Progenitor cell of endocrine pancreas (in vitro differentiated cells): ENCODE measurements at regions not wholly inside any gene's neighbourhood (a gene's known extent, or its start where the extent isn't known, plus 50 kb on each side); places are given as distances from the start of the nearest gene placed in this dataset.

Experiments
- DNase-seq: peaks from one replicate; pipeline ENCODE4 v3.0.0; 2021; ENCODE audit warnings: low spot score; ENCODE audit not compliant: unreplicated experiment
- H3K27ac Mint-ChIP-seq: 2 replicates; pipeline ENCODE4 v1.8.0; 2021; ENCODE audit warnings: mild to moderate bottlenecking, moderate library complexity, mixed read lengths
- H3K27me3 Mint-ChIP-seq: 2 replicates; pipeline ENCODE4 v1.8.0; 2021; ENCODE audit warnings: mixed read lengths
- H3K36me3 Mint-ChIP-seq: 2 replicates; pipeline ENCODE4 v1.8.0; 2022; ENCODE audit warnings: mixed read lengths; ENCODE audit not compliant: insufficient read depth
- H3K4me1 Mint-ChIP-seq: 2 replicates; pipeline ENCODE4 v1.8.0; 2021; ENCODE audit warnings: low read depth, mixed read lengths
- H3K4me3 Mint-ChIP-seq: 2 replicates; pipeline ENCODE4 v1.8.0; 2021; ENCODE audit warnings: low read depth, mild to moderate bottlenecking, moderate library complexity, mixed read lengths
- H3K9me3 Mint-ChIP-seq: 2 replicates; pipeline ENCODE4 v1.8.0; 2021; ENCODE audit warnings: low read depth, mixed read lengths
- TF ChIP-seq, protein P1 (sequence below): fragments of 200-600 bp; sonication (generic); IDR thresholded peaks from one replicate; pipeline ENCODE4 v1.5.0; 2021; ENCODE audit warnings: antibody characterized with exemption, mild to moderate bottlenecking; ENCODE audit not compliant: unreplicated experiment

DNA sequence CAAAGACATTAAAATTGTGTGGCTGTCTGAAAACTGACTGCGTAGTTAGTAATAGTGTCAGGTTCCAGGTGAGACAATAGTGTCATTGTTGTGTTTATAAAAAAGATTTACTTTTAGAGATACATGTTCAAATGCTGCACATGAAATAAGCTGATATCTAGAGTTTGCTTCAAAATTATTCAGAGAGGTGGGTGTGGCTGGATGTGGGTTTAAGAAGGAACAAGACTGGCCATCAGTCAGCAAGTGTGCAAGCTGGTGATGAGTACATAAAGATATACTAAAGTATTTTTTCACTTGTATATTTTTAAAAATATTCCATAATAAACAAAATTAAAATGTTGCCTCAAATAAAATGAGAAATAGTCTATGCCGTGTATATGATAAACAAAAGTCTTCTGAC is 190.6 kb downstream of the ARRDC4 start:
- TF ChIP-seq, protein P1, sequence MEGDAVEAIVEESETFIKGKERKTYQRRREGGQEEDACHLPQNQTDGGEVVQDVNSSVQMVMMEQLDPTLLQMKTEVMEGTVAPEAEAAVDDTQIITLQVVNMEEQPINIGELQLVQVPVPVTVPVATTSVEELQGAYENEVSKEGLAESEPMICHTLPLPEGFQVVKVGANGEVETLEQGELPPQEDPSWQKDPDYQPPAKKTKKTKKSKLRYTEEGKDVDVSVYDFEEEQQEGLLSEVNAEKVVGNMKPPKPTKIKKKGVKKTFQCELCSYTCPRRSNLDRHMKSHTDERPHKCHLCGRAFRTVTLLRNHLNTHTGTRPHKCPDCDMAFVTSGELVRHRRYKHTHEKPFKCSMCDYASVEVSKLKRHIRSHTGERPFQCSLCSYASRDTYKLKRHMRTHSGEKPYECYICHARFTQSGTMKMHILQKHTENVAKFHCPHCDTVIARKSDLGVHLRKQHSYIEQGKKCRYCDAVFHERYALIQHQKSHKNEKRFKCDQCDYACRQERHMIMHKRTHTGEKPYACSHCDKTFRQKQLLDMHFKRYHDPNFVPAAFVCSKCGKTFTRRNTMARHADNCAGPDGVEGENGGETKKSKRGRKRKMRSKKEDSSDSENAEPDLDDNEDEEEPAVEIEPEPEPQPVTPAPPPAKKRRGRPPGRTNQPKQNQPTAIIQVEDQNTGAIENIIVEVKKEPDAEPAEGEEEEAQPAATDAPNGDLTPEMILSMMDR, result no peak
- Mint-ChIP-seq H3K4me1 (no peaks in the 10 kb centered on the region), H3K27me3 (peaks cover 12% of the 10 kb centered on the region), H3K4me3 (no peak overlapping the region), H3K9me3 (peaks cover 8% of the 10 kb centered on the region), H3K27ac (no peak overlapping the region), H3K36me3 (no peaks in the 10 kb centered on the region)
- DNase-seq, result no peak

- TF ChIP-seq, protein P1, result no peak
- H3K27ac Mint-ChIP-seq, result no peak overlapping the region
- H3K36me3 Mint-ChIP-seq, result no peaks in the 10 kb centered on the region
- H3K4me3 Mint-ChIP-seq, result no peak overlapping the region
- DNase-seq, result no peak
- no peaks in the 10 kb centered on the region for H3K4me1 Mint-ChIP-seq
- H3K27me3 Mint-ChIP-seq, result peaks cover 12% of the 10 kb centered on the region
- peaks cover 8% of the 10 kb centered on the region for H3K9me3 Mint-ChIP-seq
These were observed 191.7 kb downstream of the ARRDC4 start for GRCh38 chr15:98152156-98152555.

DNA sequence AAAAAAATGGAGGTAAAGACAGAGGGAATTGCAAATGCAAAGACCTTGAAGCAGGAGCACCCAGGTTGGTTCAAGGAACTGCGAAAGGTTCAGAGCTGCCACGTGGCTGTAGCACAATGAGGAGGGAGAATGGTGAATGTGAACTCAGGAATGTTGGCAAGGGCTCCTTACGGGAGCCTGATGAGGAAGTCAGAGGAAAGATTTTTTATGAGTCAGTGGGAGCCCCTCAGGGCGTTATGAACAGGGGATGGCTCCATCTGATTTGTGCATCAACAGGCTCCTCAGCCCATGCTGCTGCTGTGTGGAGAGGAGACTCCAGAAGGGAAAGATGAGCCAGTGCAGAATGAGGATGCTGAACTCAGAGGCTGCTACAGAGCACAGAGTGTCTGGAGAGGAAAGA is 194.4 kb downstream of the ARRDC4 start:
- no peaks in the 10 kb centered on the region for H3K4me1 Mint-ChIP-seq
- H3K27ac Mint-ChIP-seq, result no peak overlapping the region
- H3K4me3 Mint-ChIP-seq, result no peak overlapping the region
- TF ChIP-seq, protein P1, result no peak
- peaks cover 20% of the 10 kb centered on the region for H3K27me3 Mint-ChIP-seq
- DNase-seq, result no peak
- H3K36me3 Mint-ChIP-seq, result no peaks in the 10 kb centered on the region
- H3K9me3 Mint-ChIP-seq, result peaks cover 8% of the 10 kb centered on the region

GRCh38 chr15:98155356-98155755 is 194.9 kb downstream of the ARRDC4 start:
- Mint-ChIP-seq H3K4me1 (no peaks in the 10 kb centered on the region), H3K4me3 (no peak overlapping the region), H3K9me3 (peaks cover 8% of the 10 kb centered on the region), H3K27ac (no peak overlapping the region), H3K27me3 (peaks cover 20% of the 10 kb centered on the region), H3K36me3 (no peaks in the 10 kb centered on the region)
- DNase-seq, result no peak
- TF ChIP-seq, protein P1, result no peak

GRCh38 chr15:98160236-98160635 is 199.7 kb downstream of the ARRDC4 start:
- Mint-ChIP-seq H3K36me3 (no peaks in the 10 kb centered on the region), H3K4me1 (no peaks in the 10 kb centered on the region), H3K27ac (no peak overlapping the region), H3K9me3 (no peaks in the 10 kb centered on the region), H3K27me3 (peaks cover 15% of the 10 kb centered on the region), H3K4me3 (no peak overlapping the region)
- TF ChIP-seq, protein P1, result no peak
- DNase-seq, result no peak
